Adipocyte (in vitro differentiated cells): ENCODE measurements at regions not wholly inside any gene's neighbourhood (a gene's known extent, or its start where the extent isn't known, plus 50 kb on each side); places are given as distances from the start of the nearest gene placed in this dataset.

Experiments used
- DNase-seq: peaks from one replicate; pipeline ENCODE4 v3.0.0-alpha.2; 2015; ENCODE audit warnings: low read depth
- H3K27me3 ChIP-seq: replicated peaks from 2 replicates; pipeline ENCODE4 v1.7.0; 2013; ENCODE audit warnings: mild to moderate bottlenecking, low read length, moderate library complexity; ENCODE audit not compliant: control insufficient read depth, insufficient read depth
- H3K36me3 ChIP-seq: 2 replicates; pipeline ENCODE4 v1.7.0; 2013; ENCODE audit warnings: low read length, mild to moderate bottlenecking, moderate library complexity; ENCODE audit not compliant: control insufficient read depth, insufficient read depth, severe bottlenecking
- H3K4me1 ChIP-seq: 2 replicates; pipeline ENCODE4 v1.7.0; 2013; ENCODE audit warnings: mild to moderate bottlenecking, low read length, moderate library complexity; ENCODE audit not compliant: control insufficient read depth, insufficient read depth
- H3K4me3 ChIP-seq: 2 replicates; pipeline ENCODE4 v1.7.0; 2013; ENCODE audit warnings: mild to moderate bottlenecking, low read length, moderate library complexity
- H3K9ac ChIP-seq: 2 replicates; pipeline ENCODE4 v1.7.0; 2013; ENCODE audit warnings: mild to moderate bottlenecking, low read length, moderate library complexity
- H3K9me3 ChIP-seq: 2 replicates; pipeline ENCODE4 v1.7.0; 2013; ENCODE audit warnings: mild to moderate bottlenecking, low read length, moderate library complexity; ENCODE audit not compliant: control insufficient read depth

DNA sequence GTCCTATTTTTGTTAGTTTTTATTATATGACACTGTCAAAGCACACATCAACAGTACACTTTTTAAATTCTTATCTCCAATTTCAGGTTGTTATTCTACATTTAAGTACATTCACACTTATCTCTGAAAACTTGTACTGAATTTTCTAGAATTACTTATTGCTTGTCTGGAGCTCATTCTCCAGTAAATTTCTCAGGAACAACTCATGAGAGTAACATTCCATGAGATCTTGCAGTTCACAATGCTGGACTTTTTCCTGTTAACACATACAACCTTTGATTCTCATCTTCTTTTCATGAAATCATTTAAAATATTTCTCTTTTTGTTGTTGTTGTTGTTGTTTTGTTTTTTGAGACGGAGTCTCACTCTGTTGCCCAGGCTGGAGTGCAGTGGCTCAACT is 320.9 kb upstream of the CAMK1G start:
- Histone ChIP-seq H3K4me3 (no peak overlapping the region), H3K9ac (no peak overlapping the region), H3K4me1 (no peaks in the 10 kb centered on the region), H3K27me3 (peaks cover 10% of the 10 kb centered on the region), H3K36me3 (no peaks in the 10 kb centered on the region), H3K9me3 (peaks cover 17% of the 10 kb centered on the region)
- DNase-seq, result no peak

DNA sequence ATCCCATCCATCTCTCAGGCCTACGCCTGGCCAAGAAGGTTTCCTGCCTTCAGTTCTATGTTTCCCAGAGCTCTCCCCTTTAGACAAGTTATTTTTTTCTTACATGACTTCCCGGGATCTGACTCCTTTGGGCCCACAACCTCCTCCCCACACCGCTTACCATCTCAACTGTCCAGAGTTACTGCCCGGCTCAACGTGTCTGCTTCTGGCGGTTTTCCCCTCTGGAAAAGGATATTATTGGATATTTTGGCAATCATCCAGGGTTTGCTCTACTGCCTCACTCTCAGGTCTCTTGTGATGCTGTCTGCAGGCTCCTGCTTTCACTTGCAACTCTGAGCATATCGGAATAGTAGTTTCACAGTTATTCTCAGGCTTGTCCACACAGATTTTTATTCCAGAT is 318.2 kb upstream of the CAMK1G start:
- Histone ChIP-seq H3K4me1 (no peaks in the 10 kb centered on the region), H3K9ac (no peak overlapping the region), H3K36me3 (no peaks in the 10 kb centered on the region), H3K4me3 (no peak overlapping the region), H3K27me3 (peaks cover 3% of the 10 kb centered on the region), H3K9me3 (no peaks in the 10 kb centered on the region)
- DNase-seq, result no peak

DNA sequence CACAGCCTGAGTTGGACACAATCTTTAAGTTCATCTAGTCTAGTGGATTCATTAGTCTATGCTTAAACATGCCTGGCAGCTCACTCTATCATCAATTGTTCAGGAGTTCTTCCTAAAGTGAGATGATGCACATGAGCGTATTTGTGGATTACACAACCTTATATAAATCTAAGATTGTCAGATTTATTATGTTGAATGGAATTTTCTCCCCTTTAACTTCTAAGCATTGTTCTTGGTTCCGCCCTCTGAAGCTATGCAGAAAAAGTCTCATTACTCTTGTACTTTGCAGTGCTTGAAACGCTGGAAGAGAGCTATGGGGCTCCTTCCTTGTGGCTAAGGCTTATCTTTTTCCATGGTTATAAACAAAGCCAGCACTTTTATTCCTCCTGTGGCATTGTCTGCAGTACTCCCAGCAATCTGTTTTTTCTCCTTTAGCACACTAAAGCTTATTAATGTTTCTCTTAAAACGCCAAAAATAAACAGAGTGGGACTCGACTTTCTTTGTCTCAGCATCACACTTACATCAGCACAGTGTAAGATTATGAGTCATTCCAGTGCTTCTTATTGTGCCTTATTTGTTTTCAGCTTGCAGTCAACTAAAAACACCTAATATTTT is 316.8 kb upstream of the CAMK1G start:
- Histone ChIP-seq H3K27me3 (peaks cover 3% of the 10 kb centered on the region), H3K4me1 (no peaks in the 10 kb centered on the region), H3K9me3 (no peaks in the 10 kb centered on the region), H3K4me3 (no peak overlapping the region), H3K9ac (no peak overlapping the region), H3K36me3 (no peaks in the 10 kb centered on the region)
- peak; percentile 1 for DNase-seq

DNA sequence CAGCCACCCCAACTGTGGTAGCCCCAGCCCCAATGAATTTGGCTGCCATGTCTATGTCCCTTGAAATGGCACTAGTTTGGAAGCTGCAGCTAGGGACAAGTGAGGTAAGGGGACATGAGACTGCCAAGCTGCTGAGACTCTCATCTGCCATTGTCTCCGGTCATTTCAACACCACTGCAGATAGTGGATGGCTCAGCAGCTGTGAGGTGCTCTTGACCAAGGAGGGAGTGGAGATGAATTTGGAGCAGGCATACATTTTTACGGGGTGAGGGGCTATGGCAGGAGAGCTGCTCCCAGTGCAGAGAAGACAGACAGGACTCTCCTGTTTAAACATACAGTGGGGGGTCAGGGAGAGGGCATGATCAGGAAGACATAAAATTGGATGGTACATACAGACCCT is 315.5 kb upstream of the CAMK1G start:
- DNase-seq, result no peak
- H3K9ac ChIP-seq, result no peak overlapping the region
- H3K9me3 ChIP-seq, result no peaks in the 10 kb centered on the region
- H3K4me1 ChIP-seq, result no peaks in the 10 kb centered on the region
- H3K27me3 ChIP-seq, result peaks cover 3% of the 10 kb centered on the region
- no peak overlapping the region for H3K4me3 ChIP-seq
- H3K36me3 ChIP-seq, result no peaks in the 10 kb centered on the region

DNA sequence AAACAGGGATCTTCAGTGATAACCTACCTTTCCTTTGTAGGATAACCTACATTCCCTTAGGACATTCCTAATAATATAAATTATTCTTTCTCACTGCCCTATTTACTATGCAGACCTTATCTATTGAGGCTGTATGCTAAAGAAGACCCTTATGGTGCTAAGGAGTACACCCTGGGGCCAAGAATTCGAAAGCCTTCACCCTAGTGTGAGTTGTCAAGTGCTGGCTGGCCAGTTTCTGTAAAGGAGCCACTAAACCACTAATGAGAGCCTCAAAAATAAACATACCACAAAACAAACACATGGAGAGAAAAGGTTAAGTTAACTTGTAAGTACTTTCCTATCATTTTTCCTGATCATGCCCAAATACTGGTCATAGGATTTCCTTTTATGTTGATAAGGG is 315.0 kb upstream of the CAMK1G start:
- H3K36me3 ChIP-seq, result no peaks in the 10 kb centered on the region
- H3K4me1 ChIP-seq, result no peaks in the 10 kb centered on the region
- peaks cover 3% of the 10 kb centered on the region for H3K27me3 ChIP-seq
- no peaks in the 10 kb centered on the region for H3K9me3 ChIP-seq
- no peak overlapping the region for H3K4me3 ChIP-seq
- no peak for DNase-seq
- no peak overlapping the region for H3K9ac ChIP-seq

DNA sequence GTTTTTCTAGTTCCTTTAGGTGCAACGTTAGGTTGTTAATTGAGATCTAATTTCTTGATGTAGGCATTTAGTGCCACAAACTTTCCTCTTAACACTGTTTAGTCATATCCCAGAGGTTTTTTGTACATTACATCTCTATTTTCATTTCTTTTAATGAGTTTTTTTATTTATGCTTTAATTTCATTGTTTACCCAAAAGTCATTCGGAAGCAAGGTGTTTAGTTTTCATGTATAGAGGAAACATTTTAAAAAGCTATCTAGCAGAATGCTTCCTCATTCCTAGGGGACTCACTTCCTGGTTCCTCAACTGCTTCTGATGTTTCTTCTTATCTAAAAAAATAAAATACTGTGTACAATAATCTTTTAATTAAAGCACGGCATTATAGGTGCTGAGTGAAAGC is 307.2 kb upstream of the CAMK1G start:
- DNase-seq, result no peak
- H3K4me1 ChIP-seq, result no peaks in the 10 kb centered on the region

DNA sequence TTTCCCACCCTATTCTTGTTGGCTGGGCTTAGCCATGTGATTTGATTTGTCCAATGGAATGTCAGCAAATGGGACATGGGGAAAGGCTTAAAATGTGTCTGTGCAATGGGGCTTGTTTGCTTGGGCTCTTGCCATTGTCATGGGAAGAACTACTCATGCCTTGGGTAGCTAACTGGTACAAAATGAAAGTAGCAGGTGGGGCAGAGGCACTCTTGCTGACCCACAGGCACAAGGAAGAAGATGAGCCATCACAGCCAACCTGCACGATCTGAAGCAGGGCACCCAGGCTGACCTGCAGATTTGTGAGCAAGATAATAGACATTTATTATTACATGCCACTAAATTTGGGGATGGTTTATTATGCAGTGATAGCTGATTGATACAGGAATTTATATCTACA is 305.9 kb upstream of the CAMK1G start:
- peaks cover 6% of the 10 kb centered on the region for H3K9me3 ChIP-seq
- H3K36me3 ChIP-seq, result no peaks in the 10 kb centered on the region
- no peaks in the 10 kb centered on the region for H3K27me3 ChIP-seq
- no peak overlapping the region for H3K4me3 ChIP-seq
- no peak for DNase-seq
- H3K9ac ChIP-seq, result no peak overlapping the region
- no peaks in the 10 kb centered on the region for H3K4me1 ChIP-seq

More for the DNA sequence above, 307.2 kb upstream of the CAMK1G start:
- H3K9ac ChIP-seq, result no peak overlapping the region
- H3K36me3 ChIP-seq, result no peaks in the 10 kb centered on the region
- no peak overlapping the region for H3K4me3 ChIP-seq
- no peaks in the 10 kb centered on the region for H3K27me3 ChIP-seq
- peaks cover 6% of the 10 kb centered on the region for H3K9me3 ChIP-seq

DNA sequence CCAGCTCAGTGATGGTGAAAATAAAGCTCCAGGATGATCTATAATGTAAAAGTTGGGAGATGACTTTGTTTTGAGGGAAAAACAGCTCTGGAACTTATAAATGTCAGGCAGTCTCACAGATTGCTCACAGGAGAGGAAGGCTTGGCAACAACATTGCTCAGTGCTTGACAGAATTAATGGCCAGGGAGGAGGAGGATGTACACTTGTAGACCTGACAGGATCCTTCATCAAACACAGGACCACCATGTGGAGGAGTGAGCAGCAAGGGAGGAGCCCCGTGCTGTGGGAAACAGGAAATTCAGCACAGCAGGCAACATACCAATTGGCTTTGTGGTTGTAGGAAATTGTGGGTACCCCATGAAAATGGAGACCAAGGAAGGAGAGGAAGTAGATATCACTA is 291.8 kb upstream of the CAMK1G start:
- H3K9me3 ChIP-seq, result no peaks in the 10 kb centered on the region
- H3K27me3 ChIP-seq, result peaks cover 40% of the 10 kb centered on the region
- H3K4me3 ChIP-seq, result no peak overlapping the region
- no peaks in the 10 kb centered on the region for H3K4me1 ChIP-seq
- no peak overlapping the region for H3K9ac ChIP-seq
- no peak for DNase-seq
- H3K36me3 ChIP-seq, result no peaks in the 10 kb centered on the region

DNA sequence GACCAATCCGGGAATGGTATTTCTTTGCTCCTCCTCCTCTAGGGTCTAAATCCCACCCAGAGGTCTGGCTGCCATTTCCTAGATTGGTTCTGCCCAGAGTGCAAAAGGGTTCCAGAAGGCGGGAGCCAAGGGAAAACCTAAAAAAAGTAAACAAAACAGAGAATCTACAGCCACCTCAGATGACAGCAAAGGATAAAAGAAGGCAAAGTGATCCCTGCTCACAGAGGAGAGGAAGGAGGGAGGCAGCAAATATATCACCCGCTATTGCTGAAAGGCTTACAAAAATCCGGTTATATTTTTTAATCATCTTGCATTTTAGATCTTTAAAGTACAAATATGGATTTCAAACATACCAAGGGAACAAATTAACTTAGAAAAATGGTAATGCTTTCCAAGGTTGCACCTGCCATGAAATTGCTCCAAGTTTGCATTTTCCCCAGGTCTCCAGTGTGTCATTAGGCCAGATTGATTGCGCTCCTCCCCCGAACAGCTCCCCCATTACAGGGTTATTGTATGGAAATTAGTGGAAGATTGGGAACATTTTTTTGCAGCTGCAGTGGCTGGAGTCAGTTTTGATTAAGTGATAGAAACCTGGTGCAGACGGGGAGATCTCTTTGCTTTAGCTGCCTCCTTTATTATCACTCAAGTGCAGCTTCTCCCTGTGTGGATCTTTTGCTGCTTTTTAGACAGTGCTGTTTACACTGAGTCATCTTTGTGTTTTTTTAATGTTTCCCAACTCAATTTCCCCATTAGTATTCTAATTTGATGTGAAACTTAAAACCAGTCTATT is 280.5 kb upstream of the CAMK1G start:
- Histone ChIP-seq H3K27me3 (peaks cover 38% of the 10 kb centered on the region), H3K4me1 (no peaks in the 10 kb centered on the region), H3K36me3 (no peaks in the 10 kb centered on the region), H3K4me3 (no peak overlapping the region), H3K9ac (no peak overlapping the region), H3K9me3 (no peaks in the 10 kb centered on the region)
- no peak for DNase-seq

DNA sequence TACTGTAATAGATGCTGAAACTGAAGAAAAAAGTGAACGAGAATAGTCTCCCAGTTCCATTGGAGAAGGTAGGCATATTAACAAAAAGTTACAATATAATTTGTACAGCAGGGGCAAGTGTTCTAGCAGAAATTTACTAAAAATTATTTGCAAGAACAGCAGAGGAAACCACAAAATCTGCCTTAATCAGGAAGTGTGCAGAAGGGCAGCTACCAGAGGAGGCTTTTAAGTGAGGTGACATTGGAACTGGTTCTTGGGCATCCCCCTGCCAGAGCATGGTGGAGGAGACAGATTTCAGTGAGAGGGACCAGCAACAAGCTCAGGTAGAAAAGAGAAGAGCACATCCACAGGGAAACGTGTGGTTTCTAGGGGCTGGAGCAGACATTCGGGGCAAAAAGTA is 279.3 kb upstream of the CAMK1G start:
- Histone ChIP-seq H3K4me1 (no peaks in the 10 kb centered on the region), H3K9ac (no peak overlapping the region), H3K36me3 (no peaks in the 10 kb centered on the region)

DNA sequence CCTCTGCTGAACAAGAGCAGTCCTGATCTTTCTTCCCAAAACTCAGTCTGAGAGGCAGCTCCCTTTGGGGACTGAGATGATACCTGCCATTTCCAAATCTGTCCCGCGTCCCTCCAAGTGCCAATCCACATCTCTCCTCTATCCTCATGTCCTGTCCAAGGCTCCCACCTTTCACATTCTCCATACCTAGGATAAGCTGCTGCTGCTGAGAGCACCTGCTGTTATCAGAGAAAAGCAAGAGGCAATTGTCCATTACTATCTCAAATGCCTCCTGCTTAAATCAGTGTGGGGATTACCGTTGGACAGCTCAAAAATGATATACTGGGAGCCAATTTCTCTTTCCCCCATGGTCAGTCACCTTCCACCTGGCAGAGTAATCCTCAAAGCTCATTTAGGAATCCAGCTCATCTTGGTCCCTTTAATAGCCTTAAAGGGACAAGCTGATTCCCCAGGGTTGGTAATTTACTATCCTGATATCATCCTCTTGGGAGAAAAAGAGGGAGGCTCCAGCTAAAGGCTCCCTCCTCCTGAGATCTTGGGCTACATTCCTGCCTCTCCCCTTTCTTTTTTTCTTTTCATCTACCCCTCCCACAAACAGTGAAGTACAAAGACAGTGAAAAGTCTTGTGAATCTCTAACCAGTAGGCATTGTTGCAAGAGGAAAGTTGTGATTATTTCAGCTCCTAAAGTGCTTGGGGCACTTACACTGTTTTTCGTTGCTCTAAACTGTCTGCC is 278.1 kb upstream of the CAMK1G start:
- no peaks in the 10 kb centered on the region for H3K36me3 ChIP-seq
- H3K27me3 ChIP-seq, result peaks cover 44% of the 10 kb centered on the region
- no peaks in the 10 kb centered on the region for H3K4me1 ChIP-seq
- no peak overlapping the region for H3K4me3 ChIP-seq
- DNase-seq, result no peak
- H3K9me3 ChIP-seq, result no peaks in the 10 kb centered on the region
- no peak overlapping the region for H3K9ac ChIP-seq

More for the DNA sequence above, 279.3 kb upstream of the CAMK1G start:
- no peak overlapping the region for H3K4me3 ChIP-seq
- H3K9me3 ChIP-seq, result no peaks in the 10 kb centered on the region
- DNase-seq, result no peak
- peaks cover 42% of the 10 kb centered on the region for H3K27me3 ChIP-seq
